GM19468 (cell line): ENCODE measurements at regions not wholly inside any gene's neighbourhood (a gene's known extent, or its start where the extent isn't known, plus 50 kb on each side); places are given as distances from the start of the nearest gene placed in this dataset.

Source experiments
- ATAC-seq: cut with Tn5 transposase; IDR thresholded peaks from one replicate; pipeline ENCODE4 v1.9.1; 2021; ENCODE audit warnings: mild to moderate bottlenecking, moderate library complexity, moderate number of reproducible peaks; ENCODE audit not compliant: unreplicated experiment; ENCODE audit errors: extremely low read depth

- ATAC-seq, result no peak
Measured at GRCh38 chr22:47781427-47782111, 1019.1 kb downstream of the TBC1D22A start.

GRCh38 chr22:47781024-47781423 lies 1018.6 kb downstream of the TBC1D22A start:
- no peak for ATAC-seq

GRCh38 chr22:47780281-47780875 lies 1017.9 kb downstream of the TBC1D22A start:
- ATAC-seq, result no peak

- no peak for ATAC-seq
Measured at GRCh38 chr22:47779474-47779873, 1017.0 kb downstream of the TBC1D22A start.

- ATAC-seq, result no peak
Measured at GRCh38 chr22:47778160-47778658, 1015.8 kb downstream of the TBC1D22A start.

- ATAC-seq, result no peak
Measured at GRCh38 chr22:47777426-47777825, 1015.0 kb downstream of the TBC1D22A start.

GRCh38 chr22:47776329-47776728 lies 1013.9 kb downstream of the TBC1D22A start:
- ATAC-seq, result no peak

- ATAC-seq, result no peak
Measured at GRCh38 chr22:47775686-47776085, 1013.2 kb downstream of the TBC1D22A start.

GRCh38 chr22:47775191-47775590 lies 1012.7 kb downstream of the TBC1D22A start:
- no peak for ATAC-seq

- no peak for ATAC-seq
Measured at GRCh38 chr22:47773635-47774034, 1011.2 kb downstream of the TBC1D22A start.

GRCh38 chr22:47772864-47773263 lies 1010.4 kb downstream of the TBC1D22A start:
- ATAC-seq, result no peak

- ATAC-seq, result no peak
Measured at GRCh38 chr22:47769652-47770051, 1007.2 kb downstream of the TBC1D22A start.

GRCh38 chr22:47768027-47768426 lies 1005.6 kb downstream of the TBC1D22A start:
- ATAC-seq, result no peak

- no peak for ATAC-seq
Measured at GRCh38 chr22:47767403-47767802, 1005.0 kb downstream of the TBC1D22A start.

- ATAC-seq, result no peak
Measured at GRCh38 chr22:47765757-47766156, 1003.3 kb downstream of the TBC1D22A start.

GRCh38 chr22:47762141-47762540 lies 999.7 kb downstream of the TBC1D22A start:
- no peak for ATAC-seq

GRCh38 chr22:47759909-47760308 lies 997.5 kb downstream of the TBC1D22A start:
- ATAC-seq, result no peak

- ATAC-seq, result no peak
Measured at GRCh38 chr22:47757741-47758140, 995.3 kb downstream of the TBC1D22A start.

GRCh38 chr22:47750086-47750485 lies 987.6 kb downstream of the TBC1D22A start:
- ATAC-seq, result no peak

GRCh38 chr22:47748957-47749356 lies 986.5 kb downstream of the TBC1D22A start:
- ATAC-seq, result no peak

GRCh38 chr22:47748271-47748670 lies 985.8 kb downstream of the TBC1D22A start:
- no peak for ATAC-seq
